CD4-positive, alpha-beta T cell treated with Interleukin-21 for 1 hour (primary cell): ENCODE measurements at regions not wholly inside any gene's neighbourhood (a gene's known extent, or its start where the extent isn't known, plus 50 kb on each side); places are given as distances from the start of the nearest gene placed in this dataset.

Experiments used
- DNase-seq: peaks from one replicate; pipeline ENCODE4 v3.0.0-alpha.2; 2020

- no peak for DNase-seq
Measured at GRCh38 chr15:60057554-60057953, 53.4 kb downstream of the FOXB1 start.

- no peak for DNase-seq
Measured at GRCh38 chr15:60059186-60059585, 55.1 kb downstream of the FOXB1 start.

GRCh38 chr15:60061758-60062157, 57.6 kb downstream of the FOXB1 start:
- DNase-seq = no peak

DNA sequence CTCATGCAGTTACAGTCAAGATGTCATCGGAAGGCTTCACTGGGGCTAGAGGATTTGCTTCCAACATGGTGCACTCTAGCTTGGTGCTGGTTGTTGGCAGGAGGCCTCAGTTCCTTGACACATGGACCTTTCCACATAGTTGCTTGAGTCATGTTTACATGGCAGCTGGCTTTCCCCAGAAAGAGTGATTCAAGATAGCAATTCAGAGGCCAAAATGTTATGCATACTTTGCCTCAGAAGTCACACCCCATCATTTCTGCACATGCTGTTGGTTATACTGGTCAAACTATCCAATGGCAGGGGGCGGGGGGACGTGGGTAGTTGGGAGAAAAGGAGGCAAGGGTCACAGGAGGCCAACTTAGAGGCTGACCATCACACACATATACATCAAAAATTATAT, 58.7 kb downstream of the FOXB1 start:
- DNase-seq = no peak

GRCh38 chr15:60065951-60066350, 61.8 kb downstream of the FOXB1 start:
- no peak for DNase-seq

GRCh38 chr15:60070838-60071493, 66.9 kb downstream of the FOXB1 start:
- no peak for DNase-seq

GRCh38 chr15:60072826-60073465, 68.8 kb downstream of the FOXB1 start:
- DNase-seq = no peak

DNA sequence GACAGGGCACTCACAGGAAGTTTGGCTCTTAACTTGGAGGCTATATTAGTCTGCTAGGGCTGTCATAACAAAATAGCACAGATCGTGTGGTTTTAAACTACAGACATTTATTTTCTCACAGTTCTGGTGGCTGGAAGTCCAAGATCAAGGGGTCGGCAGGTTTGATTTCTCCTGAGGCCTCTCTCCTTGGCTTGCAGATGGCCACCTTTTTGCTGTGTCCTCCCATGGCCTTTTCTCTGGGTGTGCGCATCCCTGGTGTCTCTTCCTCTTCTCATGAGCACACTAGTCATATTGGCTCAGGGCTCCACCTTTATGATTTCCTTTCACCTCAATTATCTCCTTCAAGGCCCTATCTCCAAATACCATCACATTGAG, 69.3 kb downstream of the FOXB1 start:
- no peak for DNase-seq

GRCh38 chr15:60074181-60074885, 70.2 kb downstream of the FOXB1 start:
- no peak for DNase-seq

DNA sequence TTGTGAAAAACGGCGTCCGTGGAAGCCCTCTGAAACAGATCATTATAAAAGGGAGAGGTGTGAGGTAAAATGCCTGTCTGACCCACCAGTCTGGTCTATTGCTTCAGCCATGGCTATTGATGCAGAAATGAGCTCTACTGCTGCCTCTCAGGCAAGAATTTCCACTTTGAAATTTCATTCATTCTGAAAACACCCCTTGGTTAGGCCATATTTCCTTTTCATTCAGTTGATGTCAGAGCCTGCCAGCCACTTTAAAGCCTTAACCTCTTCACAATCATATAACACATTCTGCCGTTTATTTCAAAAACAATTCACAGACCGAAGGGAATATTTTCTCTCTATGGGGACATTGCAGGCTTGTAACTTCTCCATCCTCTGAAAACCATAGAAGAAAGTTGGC, 71.9 kb downstream of the FOXB1 start:
- no peak for DNase-seq

DNA sequence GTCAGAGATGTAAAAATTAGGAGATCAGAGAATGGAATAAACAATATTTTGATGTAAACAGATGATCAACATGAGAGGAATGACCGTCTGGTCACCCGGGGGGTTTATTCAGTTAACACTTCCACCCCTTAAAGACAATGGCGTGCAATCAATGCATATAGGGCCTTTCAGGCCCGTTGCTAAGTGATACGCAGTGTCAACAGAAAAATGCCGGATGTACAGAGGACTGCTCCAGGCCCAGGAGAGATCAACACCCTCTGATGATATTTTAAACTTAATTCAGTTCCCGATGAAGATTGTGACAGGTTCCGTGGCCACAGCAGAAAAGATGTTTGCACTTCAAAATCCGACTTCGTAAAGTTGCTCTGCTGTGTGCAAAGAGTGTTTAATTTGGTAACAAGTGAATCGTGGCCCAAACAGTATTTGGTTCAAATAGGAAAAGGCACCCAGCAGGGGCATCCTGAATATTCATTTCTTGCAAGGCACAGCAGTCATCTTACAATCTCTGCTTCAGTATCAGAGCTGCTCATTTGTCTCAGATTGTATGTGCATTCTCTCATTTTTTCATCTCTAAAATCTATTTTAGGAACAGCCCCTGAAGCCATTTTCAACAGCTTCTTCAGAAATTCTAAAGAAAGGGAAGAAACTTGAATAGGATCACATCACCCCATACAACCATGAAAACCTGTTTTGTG, 72.6 kb downstream of the FOXB1 start:
- DNase-seq = no peak

GRCh38 chr15:60077581-60078359, 73.7 kb downstream of the FOXB1 start:
- no peak for DNase-seq

- no peak for DNase-seq
Measured at GRCh38 chr15:60079210-60079609, 75.1 kb downstream of the FOXB1 start.

- no peak for DNase-seq
Measured at GRCh38 chr15:60081976-60082375, 77.9 kb downstream of the FOXB1 start.

DNA sequence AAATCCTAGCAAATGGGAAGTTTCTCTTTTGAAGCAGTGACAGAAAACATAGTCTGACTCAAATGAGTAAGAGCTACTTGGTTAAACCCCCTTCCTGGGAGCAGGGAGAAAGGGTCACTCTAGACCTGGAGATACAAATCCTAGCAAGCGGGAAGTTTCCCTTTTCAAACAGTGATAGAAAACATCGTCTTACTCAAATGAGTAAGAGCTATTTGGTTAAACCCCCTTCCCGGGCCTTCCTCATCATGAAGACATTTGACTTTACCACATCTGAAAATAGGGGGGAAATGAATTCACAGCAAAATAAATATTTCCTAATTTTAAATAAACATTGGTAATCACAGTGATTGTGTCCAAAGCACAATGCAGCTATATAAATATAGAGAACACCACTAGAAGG, 79.2 kb downstream of the FOXB1 start:
- DNase-seq = no peak

GRCh38 chr15:60086681-60087429, 82.7 kb downstream of the FOXB1 start:
- no peak for DNase-seq

- no peak for DNase-seq
Measured at GRCh38 chr15:60087561-60087960, 83.5 kb downstream of the FOXB1 start.

GRCh38 chr15:60090747-60091146, 86.6 kb downstream of the FOXB1 start:
- no peak for DNase-seq

GRCh38 chr15:60091157-60091556, 87.0 kb downstream of the FOXB1 start:
- no peak for DNase-seq

DNA sequence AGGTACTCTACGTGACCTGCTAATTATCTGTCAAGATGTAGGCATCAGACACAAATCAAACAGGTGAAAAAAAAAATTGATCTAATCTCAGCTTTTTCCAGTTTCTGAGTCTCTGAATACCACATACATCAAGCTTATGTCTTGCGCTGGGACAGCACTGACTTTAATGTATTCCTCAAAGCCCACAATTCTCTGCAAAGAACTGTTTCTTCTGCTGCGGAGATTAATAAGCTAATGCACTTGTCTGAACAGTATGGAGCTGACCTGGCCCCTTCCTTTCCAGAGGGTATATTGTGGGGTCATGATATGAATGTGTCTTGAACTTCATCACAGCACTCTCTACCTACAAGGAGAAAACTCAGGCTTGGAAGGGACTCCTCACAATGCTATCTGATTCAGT, 87.8 kb downstream of the FOXB1 start:
- DNase-seq = no peak

DNA sequence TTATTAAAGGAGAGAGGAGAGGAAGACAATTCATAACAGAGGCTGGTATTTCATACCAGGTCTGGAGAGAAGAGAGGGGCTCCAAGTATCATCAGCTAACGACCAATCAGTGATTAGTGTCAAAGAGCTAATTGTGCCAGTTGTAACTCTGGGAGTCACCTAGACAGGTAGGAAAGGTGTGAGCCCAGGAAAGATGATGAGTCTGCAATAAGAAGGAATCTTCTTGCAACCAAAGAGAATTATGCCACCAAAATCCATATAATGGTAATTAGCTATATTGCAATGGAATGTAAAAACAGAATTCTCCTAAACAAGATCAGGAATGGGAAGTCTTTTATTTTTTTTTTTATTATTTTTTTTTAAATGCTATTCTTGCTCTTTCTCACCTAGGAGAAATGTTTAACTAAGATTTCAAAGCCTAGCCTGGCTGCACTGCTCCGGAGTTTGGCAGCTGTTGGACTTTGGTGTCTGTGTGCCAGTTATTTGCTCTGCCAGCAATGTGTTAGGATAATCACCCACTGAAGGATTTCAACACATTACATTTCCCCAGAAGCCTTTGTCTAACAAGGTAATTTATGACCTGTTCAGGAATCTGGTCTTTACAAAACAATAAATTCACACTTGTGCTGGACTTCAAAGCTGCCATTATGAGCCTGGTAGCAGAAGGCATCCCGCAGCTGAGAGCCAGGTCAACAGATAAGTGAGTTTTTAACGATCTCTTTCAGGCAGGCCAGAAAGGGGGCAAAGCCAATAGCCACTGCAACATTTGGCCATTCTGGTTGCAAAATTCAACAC, 89.4 kb downstream of the FOXB1 start:
- no peak for DNase-seq
